H1 (cell line): ENCODE measurements at regions not wholly inside any gene's neighbourhood (a gene's known extent, or its start where the extent isn't known, plus 50 kb on each side); places are given as distances from the start of the nearest gene placed in this dataset.

Experiments used
- CTCF ChIA-PET: fragments of 300-600 bp; sonication (Branson Sonifier 250); formaldehyde crosslinking; loops from one replicate; lab custom pipeline; 2021; ENCODE audit not compliant: partially characterized antibody; lab: Charles Lee
- POLR2A ChIA-PET: fragments of 300-600 bp; sonication (Branson Sonifier 250); formaldehyde crosslinking; loops from one replicate; lab custom pipeline; 2021; ENCODE audit warnings: inconsistent platforms; ENCODE audit not compliant: partially characterized antibody; lab: Charles Lee
- DNase-seq, 2 experiments: peaks; one replicate each; pipeline versions ENCODE4 v3.0.0 to v3.0.0-alpha.2; 2010 to 2022; ENCODE audit warnings: low spot score in 2 of 2, low read depth in 1 of 2, mixed read lengths in 1 of 2
- FAIRE-seq: peaks from 2 replicates; lab custom pipeline; 2011; peaks lifted over from hg19 to GRCh38; lab: Jason Lieb, UNC
- H2AFZ ChIP-seq: 2 replicates; pipeline ENCODE4 v1.8.1; 2012; ENCODE audit warnings: low read length, inconsistent platforms
- H2AK5ac ChIP-seq: 2 replicates; pipeline ENCODE4 v1.6.1; 2013; ENCODE audit warnings: low read depth, low read length
- H2BK120ac ChIP-seq: replicated peaks from 2 replicates; pipeline ENCODE3; 2013; ENCODE audit warnings: low read depth, low read length, inconsistent platforms
- H2BK12ac ChIP-seq: 2 replicates; pipeline ENCODE4 v1.6.1; 2013; ENCODE audit warnings: low read depth, low read length
- H2BK15ac ChIP-seq: 2 replicates; pipeline ENCODE4 v1.6.1; 2013; ENCODE audit warnings: low read length
- H2BK20ac ChIP-seq: 2 replicates; pipeline ENCODE4 v1.6.1; 2013; ENCODE audit warnings: low read length
- H2BK5ac ChIP-seq: 2 replicates; pipeline ENCODE4 v1.6.1; 2013; ENCODE audit warnings: low read depth, low read length
- H3K14ac ChIP-seq: 2 replicates; pipeline ENCODE4 v1.6.1; 2013; ENCODE audit warnings: inconsistent platforms; ENCODE audit not compliant: insufficient read length
- H3K18ac ChIP-seq: 2 replicates; pipeline ENCODE4 v1.6.1; 2013; ENCODE audit warnings: low read length; ENCODE audit errors: extremely low read depth
- H3K23ac ChIP-seq: 2 replicates; pipeline ENCODE4 v1.6.1; 2013; ENCODE audit warnings: inconsistent platforms; ENCODE audit not compliant: insufficient read length
- H3K23me2 ChIP-seq: 2 replicates; pipeline ENCODE4 v1.6.1; 2013; ENCODE audit warnings: low read depth, low read length
- H3K27ac ChIP-seq: 2 replicates; pipeline ENCODE4 v1.6.1; 2011; ENCODE audit warnings: low read depth, low read length, inconsistent platforms
- H3K27me3 ChIP-seq, 4 experiments: replicated peaks in 1 of 4; 1 replicate in 1 of 4; 2 replicates in 3 of 4; pipeline versions ENCODE4 v1.6.1 to v1.8.1; 2011 to 2013; ENCODE audit warnings: low read length in 3 of 4, mild to moderate bottlenecking in 3 of 4, inconsistent platforms in 2 of 4, mixed read lengths in 2 of 4, moderate library complexity in 1 of 4; ENCODE audit not compliant: control insufficient read depth in 3 of 4, insufficient read depth in 3 of 4; ENCODE audit errors: extremely low read depth in 1 of 4
- H3K36me3 ChIP-seq, 4 experiments: 2 replicates each; pipeline versions ENCODE4 v1.6.1 to v1.8.1; 2011 to 2013; ENCODE audit warnings: mild to moderate bottlenecking in 4 of 4, low read length in 3 of 4, moderate library complexity in 2 of 4, control low read depth in 1 of 4, inconsistent platforms in 1 of 4; ENCODE audit not compliant: insufficient read depth in 4 of 4, control insufficient read depth in 2 of 4
- H3K4ac ChIP-seq: replicated peaks from 2 replicates; pipeline ENCODE3; 2013; ENCODE audit warnings: low read length, low read depth, mixed read lengths, inconsistent platforms; ENCODE audit not compliant: insufficient read length
- H3K4me1 ChIP-seq, 4 experiments: replicated peaks in 1 of 4; 1 replicate in 1 of 4; 2 replicates in 3 of 4; pipeline versions ENCODE4 v1.6.1 to v1.8.1; 2011 to 2013; ENCODE audit warnings: low read length in 3 of 4, inconsistent platforms in 2 of 4, mixed read lengths in 1 of 4; ENCODE audit not compliant: insufficient read depth in 4 of 4, control insufficient read depth in 3 of 4
- H3K4me2 ChIP-seq, 2 experiments: 2 replicates each; pipeline versions ENCODE4 v1.6.1 to v1.8.1; 2011 to 2013; ENCODE audit warnings: low read depth in 2 of 2, low read length in 2 of 2, control low read depth in 1 of 2, inconsistent platforms in 1 of 2, mild to moderate bottlenecking in 1 of 2; ENCODE audit not compliant: insufficient read depth in 1 of 2
- H3K4me3 ChIP-seq, 4 experiments: fragments of 200-600, 300-600 bp in 1 of 4; sonication (generic), shearing (Covaris generic), sonication (Bioruptor Twin) in 1 of 4; 2 replicates each; pipeline versions ENCODE4 v1.5.1 to v1.8.1; 2011 to 2016; ENCODE audit warnings: low read length in 4 of 4, low read depth in 3 of 4, control low read depth in 2 of 4, inconsistent platforms in 2 of 4, mild to moderate bottlenecking in 2 of 4, mixed read lengths in 1 of 4, moderate library complexity in 1 of 4; ENCODE audit not compliant: insufficient read depth in 2 of 4; ENCODE audit errors: extremely low read depth in 1 of 4
- H3K56ac ChIP-seq: replicated peaks from 2 replicates; pipeline ENCODE3; 2013; ENCODE audit warnings: low read depth, mild to moderate bottlenecking, mixed read lengths, low read length, inconsistent platforms; ENCODE audit not compliant: insufficient read length
- H3K79me1 ChIP-seq: 2 replicates; pipeline ENCODE4 v1.6.1; 2013; ENCODE audit warnings: low read depth, low read length, control low read depth
- H3K79me2 ChIP-seq, 2 experiments: 2 replicates each; pipeline versions ENCODE4 v1.6.1 to v1.8.1; 2012 to 2013; ENCODE audit warnings: low read length in 2 of 2, mild to moderate bottlenecking in 2 of 2, inconsistent platforms in 1 of 2; ENCODE audit not compliant: insufficient read depth in 2 of 2, control insufficient read depth in 1 of 2
- H3K9ac ChIP-seq, 4 experiments: replicated peaks in 1 of 4; 1 replicate in 1 of 4; 2 replicates in 3 of 4; pipeline versions ENCODE4 v1.6.1 to v1.8.1; 2011 to 2013; ENCODE audit warnings: low read depth in 3 of 4, low read length in 3 of 4, control low read depth in 2 of 4, mild to moderate bottlenecking in 2 of 4, moderate library complexity in 2 of 4, inconsistent platforms in 1 of 4; ENCODE audit errors: extremely low read depth in 1 of 4
- H3K9me3 ChIP-seq, 2 experiments: 2 replicates each; pipeline versions ENCODE4 v1.6.1 to v1.8.1; 2012 to 2013; ENCODE audit warnings: mild to moderate bottlenecking in 2 of 2, moderate library complexity in 2 of 2, control low read depth in 1 of 2, inconsistent platforms in 1 of 2, low read depth in 1 of 2, low read length in 1 of 2, mixed read lengths in 1 of 2; ENCODE audit not compliant: insufficient read depth in 2 of 2
- H4K20me1 ChIP-seq, 2 experiments: replicated peaks in 1 of 2; 2 replicates each; pipeline versions ENCODE3 to v1.8.1; 2011 to 2013; ENCODE audit warnings: inconsistent platforms in 2 of 2, low read length in 2 of 2, mild to moderate bottlenecking in 1 of 2; ENCODE audit not compliant: insufficient read depth in 2 of 2, control insufficient read depth in 1 of 2
- H4K5ac ChIP-seq: 2 replicates; pipeline ENCODE4 v1.6.1; 2013; ENCODE audit warnings: low read length, low read depth, mixed read lengths, inconsistent platforms; ENCODE audit not compliant: insufficient read length
- H4K8ac ChIP-seq: 2 replicates; pipeline ENCODE4 v1.8.0; 2013; ENCODE audit warnings: mild to moderate bottlenecking, moderate library complexity, low read length, inconsistent platforms; ENCODE audit not compliant: insufficient read depth; ENCODE audit errors: extremely low read depth
- H4K91ac ChIP-seq: replicated peaks from 2 replicates; pipeline ENCODE3; 2013; ENCODE audit warnings: low read length, mixed read lengths, inconsistent platforms; ENCODE audit not compliant: insufficient read length
- BCL11A ChIP-seq, 2 experiments: IDR thresholded peaks; one replicate each; pipeline ENCODE4 v1.6.1; 2011; ENCODE audit warnings: low read depth in 2 of 2, low read length in 2 of 2, mild to moderate bottlenecking in 2 of 2
- CREB1 ChIP-seq: IDR thresholded peaks from 2 replicates; pipeline ENCODE4 v1.6.1; 2012; ENCODE audit warnings: inconsistent platforms
- CTBP2 ChIP-seq: IDR thresholded peaks from 2 replicates; pipeline ENCODE4 v1.7.0; 2011; ENCODE audit warnings: borderline replicate concordance, mild to moderate bottlenecking, moderate library complexity, mixed read lengths, low read length; ENCODE audit not compliant: insufficient read depth, insufficient read length
- EGR1 ChIP-seq: IDR thresholded peaks from 2 replicates; pipeline ENCODE4 v1.6.1; 2011; ENCODE audit warnings: low read depth, low read length, borderline replicate concordance
- HDAC2 ChIP-seq, 2 experiments: fragments of 300-600 bp in 1 of 2; sonication (generic) in 1 of 2; IDR thresholded peaks; 2 replicates each; pipeline ENCODE4 v1.6.1; 2011 to 2012; ENCODE audit warnings: low read depth in 2 of 2, low read length in 2 of 2, mild to moderate bottlenecking in 2 of 2, moderate library complexity in 2 of 2, borderline replicate concordance in 1 of 2, inconsistent platforms in 1 of 2
- KDM5A ChIP-seq: fragments of 200-600 bp; IDR thresholded peaks from 2 replicates; pipeline ENCODE4 v1.7.1; 2012; ENCODE audit warnings: mild to moderate bottlenecking, low read length, inconsistent platforms, mixed read lengths
- MAFK ChIP-seq: IDR thresholded peaks from 2 replicates; pipeline ENCODE4 v1.6.1; 2012; ENCODE audit warnings: low read depth, mild to moderate bottlenecking, improper control_type of control experiment, low read length
- POLR2A ChIP-seq, 2 experiments: IDR thresholded peaks; 1 replicate in 1 of 2; 2 replicates in 1 of 2; pipeline ENCODE4 v1.6.1; 2011; ENCODE audit warnings: low read depth in 2 of 2, low read length in 2 of 2, mild to moderate bottlenecking in 2 of 2; ENCODE audit errors: control extremely low read depth in 1 of 2
- POU5F1 ChIP-seq: IDR thresholded peaks from 2 replicates; pipeline ENCODE4 v1.6.1; 2011; ENCODE audit warnings: low read depth, mild to moderate bottlenecking, low read length, moderate library complexity
- RXRA ChIP-seq: IDR thresholded peaks from 2 replicates; pipeline ENCODE4 v1.6.1; 2011; ENCODE audit warnings: low read depth, mild to moderate bottlenecking, low read length, moderate library complexity; ENCODE audit not compliant: insufficient read depth
- SIN3A ChIP-seq, 2 experiments: IDR thresholded peaks in 1 of 2; conservative IDR thresholded peaks in 1 of 2; 2 replicates each; pipeline ENCODE4 v1.6.1; 2011 to 2012; ENCODE audit warnings: low read length in 2 of 2, improper control_type of control experiment in 1 of 2, low read depth in 1 of 2, mild to moderate bottlenecking in 1 of 2
- TAF1 ChIP-seq: IDR thresholded peaks from 2 replicates; pipeline ENCODE4 v1.6.1; 2011; ENCODE audit warnings: mild to moderate bottlenecking, low read depth, low read length
- YY1 ChIP-seq: IDR thresholded peaks from 2 replicates; pipeline ENCODE4 v1.6.1; 2011; ENCODE audit warnings: low read depth, mild to moderate bottlenecking, low read length
- WGBS, 2 experiments: shearing (Covaris generic) in 1 of 2; methylation state at CpG; one replicate each; pipeline versions ENCODE4 v1.1.6 to v1.1.7; 2013 to 2015; ENCODE audit warnings: low lambda C conversion rate in 2 of 2, mixed read lengths in 2 of 2, inconsistent platforms in 1 of 2, low coverage in 1 of 2, missing lambda C conversion rate in 1 of 2; ENCODE audit not compliant: insufficient replicate concordance in 2 of 2, insufficient coverage in 1 of 2, insufficient read length in 1 of 2; ENCODE audit errors: extremely low coverage in 1 of 2, missing lambda C conversion rate in 1 of 2; 5-methylcytosine and 5-hydroxymethylcytosine counted together

GRCh38 chr7:49344556-49344955 is 420.2 kb downstream of the CDC14C start:
- no peak overlapping the region for H2BK12ac ChIP-seq
- no peak overlapping the region for H3K9ac ChIP-seq
- H3K36me3 ChIP-seq, result peaks cover 0 to 6% (median 0%) of the 10 kb centered on the region in 4 experiments; a peak in 1 of 8 replicates
- no peak overlapping the region for H4K8ac ChIP-seq
- no peak overlapping the region for H3K4ac ChIP-seq
- FAIRE-seq (no peak), DNase-seq (no peak)
- H2AFZ ChIP-seq, result no peak overlapping the region
- no peak overlapping the region for H3K4me3 ChIP-seq
- no peak overlapping the region for H3K27ac ChIP-seq
- 90% methylated on average over 1 of the region's 1 CpG; no CpG with 5 or more reads in 1 of the 2 experiments for WGBS, 2 experiments
- no peak overlapping the region for H3K23ac ChIP-seq
- no peak overlapping the region for H2BK20ac ChIP-seq
- H3K79me1 ChIP-seq, result no peaks in the 10 kb centered on the region
- ChIA-PET POLR2A (no interaction called here), CTCF (no interaction called here)
- no peak overlapping the region for H4K5ac ChIP-seq
- no peak overlapping the region for H2BK5ac ChIP-seq
- H3K79me2 ChIP-seq, result no peaks in the 10 kb centered on the region
- H2BK120ac ChIP-seq, result no peak overlapping the region
- H3K23me2 ChIP-seq, result no peaks in the 10 kb centered on the region
- no peak overlapping the region for H3K56ac ChIP-seq
- H3K27me3 ChIP-seq, result no peaks in the 10 kb centered on the region
- no peaks in the 10 kb centered on the region for H4K20me1 ChIP-seq
- no peak overlapping the region for H4K91ac ChIP-seq
- H2BK15ac ChIP-seq, result no peak overlapping the region
- no peak overlapping the region for H3K18ac ChIP-seq
- H2AK5ac ChIP-seq, result no peak overlapping the region
- H3K9me3 ChIP-seq, result peaks cover 4 to 12% of the 10 kb centered on the region in 2 experiments; a peak in 2 of 4 replicates
- H3K4me1 ChIP-seq, result no peaks in the 10 kb centered on the region
- no peak overlapping the region for H3K14ac ChIP-seq
- H3K4me2 ChIP-seq, result no peak overlapping the region
- TF ChIP-seq SIN3A (conservative IDR thresholded peaks at IDR 0.05 in 1 of 2, IDR thresholded peaks at IDR 0.05 in 1 of 2; ENCODE audit: low read depth in 1 of 2, low read length in 2 of 2), result no peak
- TF ChIP-seq CREB1, result no peak
- TF ChIP-seq MAFK, result no peak
- TF ChIP-seq KDM5A, result no peak
- no peak for TF ChIP-seq POU5F1
- TF ChIP-seq CTBP2, result no peak
- no peak for TF ChIP-seq HDAC2 (IDR thresholded peaks at IDR 0.05; ENCODE audit: borderline replicate concordance in 1 of 2, low read depth in 2 of 2, low read length in 2 of 2)
- TF ChIP-seq BCL11A (IDR thresholded peaks at IDR 0.05; ENCODE audit: low read depth in 2 of 2, low read length in 2 of 2), result no peak
- TF ChIP-seq RXRA, result no peak
- TF ChIP-seq EGR1, result no peak
- TF ChIP-seq TAF1, result no peak
- no peak for TF ChIP-seq YY1
- TF ChIP-seq POLR2A (IDR thresholded peaks at IDR 0.05; ENCODE audit: control extremely low read depth in 1 of 2, low read depth in 2 of 2, low read length in 2 of 2), result no peak
